ENCODE measurements at regions not wholly inside any gene's neighbourhood (a gene's known extent, or its start where the extent isn't known, plus 50 kb on each side); places are given as distances from the start of the nearest gene placed in this dataset.
"Not testable (repeated sequence)": the region's sequence is repeated elsewhere in the genome, so short reads cannot be mapped to it uniquely, and the experiment has no call there.

GRCh38 chrX:47715078-47715477, 56.1 kb upstream of the UXT start:
- H3K18ac ChIP-seq (ENCODE audit: low read depth, low read length); H3K4me1 ChIP-seq (ENCODE audit: control insufficient read depth, insufficient read depth, low read length); H4K20me1 ChIP-seq (ENCODE audit: insufficient read depth, low read length); CTCF ChIA-PET; H4K5ac ChIP-seq (ENCODE audit: low read depth, low read length); DNase-seq; H2AFZ ChIP-seq (replicated peaks; ENCODE audit: low read length, poor library complexity); H3K27me3 ChIP-seq (ENCODE audit: control insufficient read depth, insufficient read depth, low read length); H3K56ac ChIP-seq (ENCODE audit: extremely low read depth, insufficient read depth, low read length); H4K8ac ChIP-seq (ENCODE audit: low read depth in 2 of 2, low read length in 2 of 2); POLR2A ChIA-PET (ENCODE audit: unreplicated experiment); ATAC-seq (ENCODE audit: low read depth); H3K27ac ChIP-seq (ENCODE audit: insufficient read depth, low read length); in situ Hi-C loops (cut with MboI; ENCODE audit: low sequenced_read_pairs); H3K4me2 ChIP-seq (ENCODE audit: low read depth, low read length); H3K36me3 ChIP-seq (ENCODE audit: control insufficient read depth, insufficient read depth, low read length); H3K9me1 ChIP-seq (ENCODE audit: insufficient read depth, low read length); H4K91ac ChIP-seq (ENCODE audit: insufficient read depth, low read depth, low read length); H3K4ac ChIP-seq (ENCODE audit: low read depth, low read length); intact Hi-C loops (cut with micrococcal nuclease); H3K9me3 ChIP-seq (ENCODE audit: control insufficient read depth, insufficient read depth, low read length); H2AK5ac ChIP-seq (ENCODE audit: low read depth, low read length); H2BK120ac ChIP-seq (ENCODE audit: low read depth, low read length); dilution Hi-C loops (cut with HindIII; ENCODE audit: low sequenced_read_pairs, unreplicated experiment); H2BK15ac ChIP-seq (ENCODE audit: low read depth, low read length); H3K14ac ChIP-seq (replicated peaks; ENCODE audit: low read depth, low read length); H3K23ac ChIP-seq (ENCODE audit: low read depth, low read length); H3K9ac ChIP-seq (ENCODE audit: low read depth, low read length); BruUV-seq (replicated peaks); H2BK5ac ChIP-seq (ENCODE audit: low read depth, low read length, poor library complexity, severe bottlenecking); H3K4me3 ChIP-seq (ENCODE audit: insufficient read depth, low read depth, low read length); H2BK20ac ChIP-seq (ENCODE audit: low read depth, low read length); H2AK9ac ChIP-seq (replicated peaks; ENCODE audit: low read depth, low read length, poor library complexity); H3K79me1 ChIP-seq (ENCODE audit: low read depth in 1 of 2, low read length in 2 of 2): not testable (repeated sequence)
- WGBS, 2 experiments (ENCODE audit: extremely low coverage in 2 of 2, insufficient read length in 1 of 2) = no CpG with 5 or more reads among the region's 3 CpGs

GRCh38 chrX:47712675-47713074, 53.7 kb upstream of the UXT start:
- H3K56ac ChIP-seq (ENCODE audit: extremely low read depth, insufficient read depth, low read length); H2AK5ac ChIP-seq (ENCODE audit: low read depth, low read length); H2BK15ac ChIP-seq (ENCODE audit: low read depth, low read length); H3K4me1 ChIP-seq (ENCODE audit: control insufficient read depth, insufficient read depth, low read length); H2AK9ac ChIP-seq (replicated peaks; ENCODE audit: low read depth, low read length, poor library complexity); in situ Hi-C loops (cut with MboI; ENCODE audit: low sequenced_read_pairs); H3K9ac ChIP-seq (ENCODE audit: low read depth, low read length); POLR2A ChIA-PET (ENCODE audit: unreplicated experiment); H3K23ac ChIP-seq (ENCODE audit: low read depth, low read length); H3K18ac ChIP-seq (ENCODE audit: low read depth, low read length); H4K8ac ChIP-seq (ENCODE audit: low read depth in 2 of 2, low read length in 2 of 2); H2AFZ ChIP-seq (replicated peaks; ENCODE audit: low read length, poor library complexity); H3K9me1 ChIP-seq (ENCODE audit: insufficient read depth, low read length); DNase-seq; H3K4ac ChIP-seq (ENCODE audit: low read depth, low read length); H3K79me1 ChIP-seq (ENCODE audit: low read depth in 1 of 2, low read length in 2 of 2); H2BK120ac ChIP-seq (ENCODE audit: low read depth, low read length); H3K36me3 ChIP-seq (ENCODE audit: control insufficient read depth, insufficient read depth, low read length); H3K27me3 ChIP-seq (ENCODE audit: control insufficient read depth, insufficient read depth, low read length); H3K27ac ChIP-seq (ENCODE audit: insufficient read depth, low read length); H3K4me3 ChIP-seq (ENCODE audit: insufficient read depth, low read depth, low read length); H4K5ac ChIP-seq (ENCODE audit: low read depth, low read length); CTCF ChIA-PET; dilution Hi-C loops (cut with HindIII; ENCODE audit: low sequenced_read_pairs, unreplicated experiment); H4K91ac ChIP-seq (ENCODE audit: insufficient read depth, low read depth, low read length); ATAC-seq (ENCODE audit: low read depth); H4K20me1 ChIP-seq (ENCODE audit: insufficient read depth, low read length); BruUV-seq (replicated peaks); H2BK5ac ChIP-seq (ENCODE audit: low read depth, low read length, poor library complexity, severe bottlenecking); H3K9me3 ChIP-seq (ENCODE audit: control insufficient read depth, insufficient read depth, low read length); H2BK20ac ChIP-seq (ENCODE audit: low read depth, low read length); intact Hi-C loops (cut with micrococcal nuclease); H3K14ac ChIP-seq (replicated peaks; ENCODE audit: low read depth, low read length); H3K4me2 ChIP-seq (ENCODE audit: low read depth, low read length): not testable (repeated sequence)
- WGBS, 2 experiments (ENCODE audit: extremely low coverage in 2 of 2, insufficient read length in 1 of 2) = no CpG with 5 or more reads among the region's 4 CpGs
